Breast epithelium (tissue), 3 donors: ENCODE measurements at regions not wholly inside any gene's neighbourhood (a gene's known extent, or its start where the extent isn't known, plus 50 kb on each side); places are given as distances from the start of the nearest gene placed in this dataset.

ENCODE experiments used
- POLR2A ChIP-seq: fragments of 450-650 bp; IDR thresholded peaks from one replicate; pipeline ENCODE4 v1.6.1; 2016; ENCODE audit warnings: antibody characterized with exemption, mild to moderate bottlenecking, moderate library complexity
- POLR2AphosphoS5 ChIP-seq, 3 donors: sonication (generic); formaldehyde crosslinking; IDR thresholded peaks; one replicate each; pipeline ENCODE4 v1.6.1; 2017; ENCODE audit warnings: antibody characterized with exemption in 3 of 3
- TF ChIP-seq, protein P1 (sequence below), 3 donors: fragments of 450-650 bp; IDR thresholded peaks; one replicate each; pipeline ENCODE4 v1.5.1; 2016 to 2017; ENCODE audit warnings: antibody characterized with exemption in 3 of 3, mild to moderate bottlenecking in 3 of 3, moderate library complexity in 3 of 3

DNA sequence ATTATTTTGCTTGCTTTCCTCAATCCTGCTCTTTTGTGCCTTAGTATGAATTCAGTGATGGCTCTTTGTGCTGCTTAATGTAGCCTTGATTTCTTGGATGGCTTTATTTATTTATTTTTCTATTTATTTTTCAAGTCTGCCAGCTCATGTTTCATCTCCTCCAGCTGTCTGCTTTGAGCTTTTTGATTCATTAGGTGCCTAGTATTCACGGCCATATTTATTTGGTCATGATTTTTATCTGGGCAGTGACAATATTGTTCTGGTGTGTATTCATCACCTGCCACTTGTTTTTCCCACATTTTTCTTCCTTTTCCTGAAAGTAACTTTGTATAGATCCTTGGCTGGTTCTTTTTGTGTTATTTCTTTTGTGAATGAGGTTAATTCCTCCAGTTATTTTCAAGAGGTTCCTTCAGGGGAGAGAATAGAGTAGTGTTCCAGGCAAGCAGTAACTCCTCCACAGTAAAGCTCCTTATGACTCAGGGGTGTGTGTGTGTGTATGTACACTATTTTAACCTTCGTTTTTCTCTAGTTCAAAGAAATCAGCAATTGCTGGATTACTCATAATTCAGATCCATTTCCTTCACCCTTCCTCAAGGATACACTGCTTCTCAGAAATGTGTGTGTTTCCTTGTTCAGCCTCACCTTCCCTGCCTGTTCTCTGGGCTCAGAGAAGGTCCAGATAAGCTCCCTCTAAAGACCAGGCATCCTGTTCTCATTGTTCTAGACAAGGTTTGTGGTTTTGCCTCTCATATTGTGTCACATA is 51.6 kb upstream of the PMCH start:
- TF ChIP-seq, protein P1, sequence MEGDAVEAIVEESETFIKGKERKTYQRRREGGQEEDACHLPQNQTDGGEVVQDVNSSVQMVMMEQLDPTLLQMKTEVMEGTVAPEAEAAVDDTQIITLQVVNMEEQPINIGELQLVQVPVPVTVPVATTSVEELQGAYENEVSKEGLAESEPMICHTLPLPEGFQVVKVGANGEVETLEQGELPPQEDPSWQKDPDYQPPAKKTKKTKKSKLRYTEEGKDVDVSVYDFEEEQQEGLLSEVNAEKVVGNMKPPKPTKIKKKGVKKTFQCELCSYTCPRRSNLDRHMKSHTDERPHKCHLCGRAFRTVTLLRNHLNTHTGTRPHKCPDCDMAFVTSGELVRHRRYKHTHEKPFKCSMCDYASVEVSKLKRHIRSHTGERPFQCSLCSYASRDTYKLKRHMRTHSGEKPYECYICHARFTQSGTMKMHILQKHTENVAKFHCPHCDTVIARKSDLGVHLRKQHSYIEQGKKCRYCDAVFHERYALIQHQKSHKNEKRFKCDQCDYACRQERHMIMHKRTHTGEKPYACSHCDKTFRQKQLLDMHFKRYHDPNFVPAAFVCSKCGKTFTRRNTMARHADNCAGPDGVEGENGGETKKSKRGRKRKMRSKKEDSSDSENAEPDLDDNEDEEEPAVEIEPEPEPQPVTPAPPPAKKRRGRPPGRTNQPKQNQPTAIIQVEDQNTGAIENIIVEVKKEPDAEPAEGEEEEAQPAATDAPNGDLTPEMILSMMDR (IDR thresholded peaks at IDR 0.05), result no peak
- TF ChIP-seq POLR2A, result no peak
- TF ChIP-seq POLR2AphosphoS5 (IDR thresholded peaks at IDR 0.05), result no peak
